ENCODE measurements at regions not wholly inside any gene's neighbourhood (a gene's known extent, or its start where the extent isn't known, plus 50 kb on each side); places are given as distances from the start of the nearest gene placed in this dataset.

- Histone ChIP-seq H3K36me3 (replicated peaks; ENCODE audit: low read depth, low read length) (no peaks in the 10 kb centered on the region), H3K27me3 (ENCODE audit: low read depth, low read length) (no peaks in the 10 kb centered on the region), H3K9me3 (ENCODE audit: insufficient read depth, low read length) (no peaks in the 10 kb centered on the region), H3K79me2 (ENCODE audit: low read length) (no peaks in the 10 kb centered on the region), H3K27ac (ENCODE audit: low read length) (no peak overlapping the region), H3K4me1 (ENCODE audit: low read length) (no peaks in the 10 kb centered on the region), H4K20me1 (ENCODE audit: insufficient read depth, low read length) (no peaks in the 10 kb centered on the region), H2AFZ (ENCODE audit: low read depth, low read length) (no peak overlapping the region), H3K9ac (ENCODE audit: low read length) (no peak overlapping the region), H3K4me3 (ENCODE audit: low read length) (no peak overlapping the region), H3K4me2 (ENCODE audit: low read length) (no peak overlapping the region)
- TF ChIP-seq, protein P1, sequence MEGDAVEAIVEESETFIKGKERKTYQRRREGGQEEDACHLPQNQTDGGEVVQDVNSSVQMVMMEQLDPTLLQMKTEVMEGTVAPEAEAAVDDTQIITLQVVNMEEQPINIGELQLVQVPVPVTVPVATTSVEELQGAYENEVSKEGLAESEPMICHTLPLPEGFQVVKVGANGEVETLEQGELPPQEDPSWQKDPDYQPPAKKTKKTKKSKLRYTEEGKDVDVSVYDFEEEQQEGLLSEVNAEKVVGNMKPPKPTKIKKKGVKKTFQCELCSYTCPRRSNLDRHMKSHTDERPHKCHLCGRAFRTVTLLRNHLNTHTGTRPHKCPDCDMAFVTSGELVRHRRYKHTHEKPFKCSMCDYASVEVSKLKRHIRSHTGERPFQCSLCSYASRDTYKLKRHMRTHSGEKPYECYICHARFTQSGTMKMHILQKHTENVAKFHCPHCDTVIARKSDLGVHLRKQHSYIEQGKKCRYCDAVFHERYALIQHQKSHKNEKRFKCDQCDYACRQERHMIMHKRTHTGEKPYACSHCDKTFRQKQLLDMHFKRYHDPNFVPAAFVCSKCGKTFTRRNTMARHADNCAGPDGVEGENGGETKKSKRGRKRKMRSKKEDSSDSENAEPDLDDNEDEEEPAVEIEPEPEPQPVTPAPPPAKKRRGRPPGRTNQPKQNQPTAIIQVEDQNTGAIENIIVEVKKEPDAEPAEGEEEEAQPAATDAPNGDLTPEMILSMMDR (IDR thresholded peaks at IDR 0.05; ENCODE audit: low read depth, low read length) = no peak
- no peak for TF ChIP-seq EZH2phosphoT487 (IDR thresholded peaks at IDR 0.05; ENCODE audit: low read depth)
Observed at GRCh38 chr2:40915651-40916050, 463.8 kb upstream of the SLC8A1 start.

DNA sequence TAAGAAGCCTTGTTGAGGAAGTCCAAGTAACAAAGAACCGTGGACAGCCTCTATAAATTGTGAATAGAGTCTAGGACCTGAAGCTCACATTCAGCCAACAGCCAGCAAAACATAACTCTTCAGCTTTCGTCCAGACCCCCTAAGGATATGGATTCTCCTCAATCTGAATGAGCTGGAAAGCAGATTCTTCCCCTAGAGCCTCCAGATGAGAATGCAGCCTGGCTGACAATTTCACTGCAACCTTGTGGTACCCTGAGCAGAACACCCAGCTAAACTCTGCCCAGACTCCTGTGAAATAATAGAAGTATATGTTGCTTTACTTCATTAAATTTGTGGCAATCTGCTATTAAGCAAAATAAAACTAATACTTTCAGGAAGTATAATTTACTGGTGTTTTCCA lies 483.5 kb upstream of the SLC8A1 start:
- Histone ChIP-seq H3K36me3 (replicated peaks; ENCODE audit: low read depth, low read length) (no peaks in the 10 kb centered on the region), H3K9ac (ENCODE audit: low read length) (no peak overlapping the region), H3K4me3 (ENCODE audit: low read length) (no peak overlapping the region), H3K27ac (ENCODE audit: low read length) (no peak overlapping the region), H3K4me2 (ENCODE audit: low read length) (no peak overlapping the region), H3K27me3 (ENCODE audit: low read depth, low read length) (no peaks in the 10 kb centered on the region), H3K4me1 (ENCODE audit: low read length) (no peaks in the 10 kb centered on the region), H3K9me3 (ENCODE audit: insufficient read depth, low read length) (no peaks in the 10 kb centered on the region), H2AFZ (ENCODE audit: low read depth, low read length) (no peak overlapping the region), H3K79me2 (ENCODE audit: low read length) (no peaks in the 10 kb centered on the region), H4K20me1 (ENCODE audit: insufficient read depth, low read length) (no peaks in the 10 kb centered on the region)
- TF ChIP-seq, protein P1 (IDR thresholded peaks at IDR 0.05; ENCODE audit: low read depth, low read length) = no peak
- no peak for TF ChIP-seq EZH2phosphoT487 (IDR thresholded peaks at IDR 0.05; ENCODE audit: low read depth)

DNA sequence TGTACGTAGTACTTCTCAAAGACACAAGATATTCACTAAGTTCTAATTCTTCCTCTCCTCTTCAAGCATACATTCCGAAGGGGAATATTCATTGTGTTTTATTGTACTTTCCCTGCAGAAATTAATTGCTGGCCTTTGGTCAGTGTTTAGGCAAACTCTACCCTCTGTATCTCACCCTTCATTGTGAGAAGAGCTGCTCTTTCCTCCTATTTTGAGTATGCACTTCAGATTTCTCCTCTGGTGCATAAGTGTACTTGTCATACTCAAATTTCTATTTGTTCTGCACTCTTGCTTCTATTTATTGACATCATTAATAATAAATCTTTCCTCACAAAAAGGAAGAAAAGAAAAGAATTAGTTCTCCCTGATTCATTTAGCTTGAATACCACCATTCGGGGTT lies 485.4 kb upstream of the SLC8A1 start:
- H2AFZ ChIP-seq (ENCODE audit: low read depth, low read length) = no peak overlapping the region
- no peaks in the 10 kb centered on the region for H3K4me1 ChIP-seq (ENCODE audit: low read length)
- H3K79me2 ChIP-seq (ENCODE audit: low read length) = no peaks in the 10 kb centered on the region
- no peaks in the 10 kb centered on the region for H3K27me3 ChIP-seq (ENCODE audit: low read depth, low read length)
- no peak overlapping the region for H3K9ac ChIP-seq (ENCODE audit: low read length)
- H3K9me3 ChIP-seq (ENCODE audit: insufficient read depth, low read length) = no peaks in the 10 kb centered on the region
- no peak overlapping the region for H3K27ac ChIP-seq (ENCODE audit: low read length)
- no peaks in the 10 kb centered on the region for H3K36me3 ChIP-seq (replicated peaks; ENCODE audit: low read depth, low read length)
- TF ChIP-seq, protein P1 (IDR thresholded peaks at IDR 0.05; ENCODE audit: low read depth, low read length) = no peak
- no peak for TF ChIP-seq EZH2phosphoT487 (IDR thresholded peaks at IDR 0.05; ENCODE audit: low read depth)
- H3K4me2 ChIP-seq (ENCODE audit: low read length) = no peak overlapping the region
- no peak overlapping the region for H3K4me3 ChIP-seq (ENCODE audit: low read length)
- no peaks in the 10 kb centered on the region for H4K20me1 ChIP-seq (ENCODE audit: insufficient read depth, low read length)

- Histone ChIP-seq H3K27ac (ENCODE audit: low read length) (no peak overlapping the region), H3K4me1 (ENCODE audit: low read length) (peaks cover 24% of the 10 kb centered on the region), H3K4me2 (ENCODE audit: low read length) (no peak overlapping the region), H3K9me3 (ENCODE audit: insufficient read depth, low read length) (no peaks in the 10 kb centered on the region), H3K27me3 (ENCODE audit: low read depth, low read length) (no peaks in the 10 kb centered on the region), H3K9ac (ENCODE audit: low read length) (no peak overlapping the region), H3K79me2 (ENCODE audit: low read length) (no peaks in the 10 kb centered on the region), H3K4me3 (ENCODE audit: low read length) (no peak overlapping the region), H4K20me1 (ENCODE audit: insufficient read depth, low read length) (no peaks in the 10 kb centered on the region), H2AFZ (ENCODE audit: low read depth, low read length) (no peak overlapping the region), H3K36me3 (replicated peaks; ENCODE audit: low read depth, low read length) (no peaks in the 10 kb centered on the region)
- TF ChIP-seq, protein P1 (IDR thresholded peaks at IDR 0.05; ENCODE audit: low read depth, low read length) = no peak
- no peak for TF ChIP-seq EZH2phosphoT487 (IDR thresholded peaks at IDR 0.05; ENCODE audit: low read depth)
Observed at GRCh38 chr2:40953341-40953740, 501.5 kb upstream of the SLC8A1 start.
